ENCODE measurements at regions not wholly inside any gene's neighbourhood (a gene's known extent, or its start where the extent isn't known, plus 50 kb on each side); places are given as distances from the start of the nearest gene placed in this dataset.

GRCh38 chr3:154762486-154762885, 317.6 kb upstream of the MME start:
- 98 to 100% methylated on average over 3 of the region's 3 CpGs for WGBS, 2 donors
- H3K27me3 ChIP-seq = no peaks in the 10 kb centered on the region
- intact Hi-C loops (cut with DNase I) = no loop called here
- TF ChIP-seq CTCF (IDR thresholded peaks at IDR 0.05) (no peak), POLR2A (IDR thresholded peaks at IDR 0.05) (no peak)
- H3K36me3 ChIP-seq = no peaks in the 10 kb centered on the region
- no peaks in the 10 kb centered on the region for H3K9me3 ChIP-seq
- no peaks in the 10 kb centered on the region for H3K4me1 ChIP-seq
- no peak overlapping the region for H3K4me3 ChIP-seq (replicated peaks in 1 of 3)
- H3K27ac ChIP-seq = no peak overlapping the region
- DNase-seq = no peak

GRCh38 chr3:154759966-154760365, 320.2 kb upstream of the MME start:
- DNase-seq = no peak
- WGBS, 2 donors = 65 to 78% methylated on average over 3 of the region's 3 CpGs
- H3K27me3 ChIP-seq = no peaks in the 10 kb centered on the region
- no peaks in the 10 kb centered on the region for H3K9me3 ChIP-seq
- H3K4me3 ChIP-seq (replicated peaks in 1 of 3) = no peak overlapping the region
- no peaks in the 10 kb centered on the region for H3K4me1 ChIP-seq
- intact Hi-C loops (cut with DNase I) = no loop called here
- TF ChIP-seq POLR2A (IDR thresholded peaks at IDR 0.05) (no peak), CTCF (IDR thresholded peaks at IDR 0.05) (no peak)
- no peak overlapping the region for H3K27ac ChIP-seq
- H3K36me3 ChIP-seq = no peaks in the 10 kb centered on the region

GRCh38 chr3:154758109-154758868, 321.8 kb upstream of the MME start:
- no peak for DNase-seq
- 33 to 43% methylated on average over 5 of the region's 5 CpGs for WGBS, 2 donors
- H3K9me3 ChIP-seq = no peaks in the 10 kb centered on the region
- H3K27me3 ChIP-seq = no peaks in the 10 kb centered on the region
- intact Hi-C loops (cut with DNase I) = no loop called here
- H3K4me1 ChIP-seq = no peaks in the 10 kb centered on the region
- TF ChIP-seq POLR2A (IDR thresholded peaks at IDR 0.05) = no peak
- TF ChIP-seq CTCF (IDR thresholded peaks at IDR 0.05) = peak in 4 of 6 experiments; percentile 10 to 39 (median 19)
- no peak overlapping the region for H3K4me3 ChIP-seq (replicated peaks in 1 of 3)
- no peak overlapping the region for H3K27ac ChIP-seq
- no peaks in the 10 kb centered on the region for H3K36me3 ChIP-seq

- Histone ChIP-seq H3K36me3 (no peaks in the 10 kb centered on the region), H3K4me3 (replicated peaks in 1 of 3) (no peak overlapping the region), H3K4me1 (no peaks in the 10 kb centered on the region), H3K9me3 (no peaks in the 10 kb centered on the region), H3K27ac (no peak overlapping the region), H3K27me3 (no peaks in the 10 kb centered on the region)
- 80 to 84% methylated on average over 1 of the region's 1 CpG for WGBS, 2 donors
- TF ChIP-seq CTCF (IDR thresholded peaks at IDR 0.05) (no peak), POLR2A (IDR thresholded peaks at IDR 0.05) (no peak)
- DNase-seq = no peak
- intact Hi-C loops (cut with DNase I) = no loop called here
These were observed 323.1 kb upstream of the GPR149 start for GRCh38 chr3:154753101-154753500.

- 90 to 100% methylated on average over 3 of the region's 3 CpGs for WGBS, 2 donors
- TF ChIP-seq CTCF (IDR thresholded peaks at IDR 0.05) = no peak
- TF ChIP-seq POLR2A (IDR thresholded peaks at IDR 0.05) = no peak
- intact Hi-C loops (cut with DNase I) = no loop called here
- no peaks in the 10 kb centered on the region for H3K9me3 ChIP-seq
- no peaks in the 10 kb centered on the region for H3K27me3 ChIP-seq
- no peaks in the 10 kb centered on the region for H3K4me1 ChIP-seq
- H3K36me3 ChIP-seq = no peaks in the 10 kb centered on the region
- DNase-seq = no peak
- H3K27ac ChIP-seq = no peak overlapping the region
- H3K4me3 ChIP-seq (replicated peaks in 1 of 3) = no peak overlapping the region
These were observed 319.5 kb upstream of the GPR149 start for GRCh38 chr3:154749514-154749913.

Measured in thyroid gland (tissue), 4 donors.